HCT116 (cell line): ENCODE measurements at regions not wholly inside any gene's neighbourhood (a gene's known extent, or its start where the extent isn't known, plus 50 kb on each side); places are given as distances from the start of the nearest gene placed in this dataset.

ENCODE experiments used
- EGR1 ChIP-seq: IDR thresholded peaks from 2 replicates; pipeline ENCODE4 v1.6.1; 2012; ENCODE audit warnings: low read depth
- ELF1 ChIP-seq: IDR thresholded peaks from 2 replicates; pipeline ENCODE4 v1.6.1; 2012; ENCODE audit warnings: low read depth, borderline replicate concordance
- EZH2 ChIP-seq: fragments of 200-600 bp; sonication (generic); IDR thresholded peaks from 2 replicates; pipeline ENCODE4 v1.6.1; 2017; ENCODE audit warnings: antibody characterized with exemption, mixed run types
- EZH2phosphoT487 ChIP-seq: fragments of 200-600 bp; IDR thresholded peaks from 2 replicates; pipeline ENCODE4 v1.6.1; 2018; ENCODE audit warnings: antibody characterized with exemption, borderline replicate concordance
- FOSL1 ChIP-seq: IDR thresholded peaks from 2 replicates; pipeline ENCODE4 v1.6.1; 2012; ENCODE audit warnings: low read depth
- JUND ChIP-seq: IDR thresholded peaks from 2 replicates; pipeline ENCODE4 v1.6.1; 2012
- POLR2A ChIP-seq: IDR thresholded peaks from 2 replicates; pipeline ENCODE4 v1.7.0; 2011; ENCODE audit warnings: borderline replicate concordance; ENCODE audit not compliant: insufficient read depth, insufficient read length; ENCODE audit errors: extremely low read depth
- POLR2AphosphoS5 ChIP-seq: IDR thresholded peaks from 2 replicates; pipeline ENCODE4 v1.6.1; 2011; ENCODE audit warnings: mild to moderate bottlenecking, low read depth, low read length, moderate library complexity
- RAD21 ChIP-seq: IDR thresholded peaks from 2 replicates; pipeline ENCODE4 v1.6.1; 2012; ENCODE audit warnings: low read depth, mild to moderate bottlenecking
- SP1 ChIP-seq: IDR thresholded peaks from 2 replicates; pipeline ENCODE4 v1.6.1; 2012; ENCODE audit warnings: low read depth
- YY1 ChIP-seq: IDR thresholded peaks from 2 replicates; pipeline ENCODE4 v1.6.1; 2011; ENCODE audit warnings: low read length, low read depth, moderate library complexity, mild to moderate bottlenecking; ENCODE audit not compliant: insufficient replicate concordance; ENCODE audit errors: extremely low read depth
- ZFX ChIP-seq: fragments of 450-650 bp; IDR thresholded peaks from 2 replicates; pipeline ENCODE4 v1.6.1; 2017
- TF ChIP-seq, protein P1 (sequence below), 3 experiments: fragments of 200-600 bp in 1 of 3; sonication (generic) in 1 of 3; IDR thresholded peaks in 2 of 3; conservative IDR thresholded peaks in 1 of 3; 2 replicates each; pipeline ENCODE4 v1.5.1; 2012 to 2017; ENCODE audit warnings: low read depth in 2 of 3, low read length in 2 of 3, antibody characterized with exemption in 1 of 3, borderline replicate concordance in 1 of 3, control low read depth in 1 of 3, mild to moderate bottlenecking in 1 of 3, mixed read lengths in 1 of 3, mixed run types in 1 of 3, moderate library complexity in 1 of 3; ENCODE audit not compliant: insufficient read depth in 1 of 3

DNA sequence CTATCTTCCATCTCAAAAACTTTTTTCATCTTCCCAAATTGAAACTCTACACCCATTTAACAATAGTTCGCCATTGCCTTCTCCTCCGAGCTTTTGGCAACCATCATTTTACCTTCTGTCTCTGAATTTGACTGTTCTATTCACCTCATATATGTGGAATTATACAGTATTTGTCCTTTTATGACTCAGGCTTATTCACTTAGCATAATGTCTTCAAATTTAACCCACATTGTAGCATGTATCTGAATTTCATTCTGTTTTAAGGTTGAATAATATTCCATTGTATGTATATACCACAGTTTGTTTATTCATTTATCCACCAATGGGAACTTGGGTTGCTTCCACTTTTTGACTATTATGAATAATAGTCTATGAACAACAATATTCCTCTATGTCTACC, 233.9 kb downstream of the GPD2 start:
- TF ChIP-seq, protein P1, sequence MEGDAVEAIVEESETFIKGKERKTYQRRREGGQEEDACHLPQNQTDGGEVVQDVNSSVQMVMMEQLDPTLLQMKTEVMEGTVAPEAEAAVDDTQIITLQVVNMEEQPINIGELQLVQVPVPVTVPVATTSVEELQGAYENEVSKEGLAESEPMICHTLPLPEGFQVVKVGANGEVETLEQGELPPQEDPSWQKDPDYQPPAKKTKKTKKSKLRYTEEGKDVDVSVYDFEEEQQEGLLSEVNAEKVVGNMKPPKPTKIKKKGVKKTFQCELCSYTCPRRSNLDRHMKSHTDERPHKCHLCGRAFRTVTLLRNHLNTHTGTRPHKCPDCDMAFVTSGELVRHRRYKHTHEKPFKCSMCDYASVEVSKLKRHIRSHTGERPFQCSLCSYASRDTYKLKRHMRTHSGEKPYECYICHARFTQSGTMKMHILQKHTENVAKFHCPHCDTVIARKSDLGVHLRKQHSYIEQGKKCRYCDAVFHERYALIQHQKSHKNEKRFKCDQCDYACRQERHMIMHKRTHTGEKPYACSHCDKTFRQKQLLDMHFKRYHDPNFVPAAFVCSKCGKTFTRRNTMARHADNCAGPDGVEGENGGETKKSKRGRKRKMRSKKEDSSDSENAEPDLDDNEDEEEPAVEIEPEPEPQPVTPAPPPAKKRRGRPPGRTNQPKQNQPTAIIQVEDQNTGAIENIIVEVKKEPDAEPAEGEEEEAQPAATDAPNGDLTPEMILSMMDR (IDR thresholded peaks at IDR 0.05 in 2 of 3, conservative IDR thresholded peaks at IDR 0.05 in 1 of 3; ENCODE audit: borderline replicate concordance in 1 of 3, insufficient read depth in 1 of 3, low read depth in 2 of 3, low read length in 2 of 3), result no peak
- no peak for TF ChIP-seq RAD21
- no peak for TF ChIP-seq ELF1
- TF ChIP-seq POLR2AphosphoS5, result no peak
- no peak for TF ChIP-seq POLR2A
- no peak for TF ChIP-seq FOSL1
- no peak for TF ChIP-seq ZFX
- no peak for TF ChIP-seq EZH2phosphoT487
- no peak for TF ChIP-seq JUND
- no peak for TF ChIP-seq YY1
- TF ChIP-seq EGR1, result no peak
- TF ChIP-seq EZH2, result no peak
- no peak for TF ChIP-seq SP1
